Fibroblast of skin of left quadriceps (primary cell): ENCODE measurements at regions not wholly inside any gene's neighbourhood (a gene's known extent, or its start where the extent isn't known, plus 50 kb on each side); places are given as distances from the start of the nearest gene placed in this dataset.

Experiments
- DNase-seq, 2 experiments: peaks; one replicate each; pipeline ENCODE4 v3.0.0-alpha.2; 2013; ENCODE audit warnings: low read depth in 2 of 2

DNA sequence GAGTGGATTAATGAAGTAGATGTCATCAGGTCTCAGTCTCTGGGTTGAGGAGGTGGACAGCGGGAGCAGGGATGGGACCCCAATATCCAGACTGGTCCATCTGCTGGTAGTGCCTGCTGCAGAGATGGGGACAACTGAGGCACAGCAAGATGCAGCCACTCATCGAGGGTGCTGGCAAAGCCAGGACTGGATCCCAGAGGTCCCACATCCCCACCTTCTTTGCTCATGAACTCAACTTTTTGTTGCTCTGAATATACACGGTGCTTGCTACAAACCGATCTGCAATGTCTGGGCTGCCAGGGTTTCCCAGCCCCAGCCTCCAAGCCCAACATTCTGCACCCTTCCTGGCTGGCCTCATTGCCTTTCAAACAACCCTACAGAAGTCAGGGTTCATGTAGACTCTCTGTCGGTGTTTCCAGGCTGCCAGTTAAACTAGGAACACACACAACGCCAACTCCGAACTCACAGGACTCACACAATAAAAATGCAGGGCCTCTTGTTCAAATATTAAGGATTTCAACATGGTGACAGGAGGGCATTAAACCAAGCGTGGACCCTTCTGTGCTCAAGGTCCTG is 168.2 kb downstream of the MN1 start:
- DNase-seq: no peak

DNA sequence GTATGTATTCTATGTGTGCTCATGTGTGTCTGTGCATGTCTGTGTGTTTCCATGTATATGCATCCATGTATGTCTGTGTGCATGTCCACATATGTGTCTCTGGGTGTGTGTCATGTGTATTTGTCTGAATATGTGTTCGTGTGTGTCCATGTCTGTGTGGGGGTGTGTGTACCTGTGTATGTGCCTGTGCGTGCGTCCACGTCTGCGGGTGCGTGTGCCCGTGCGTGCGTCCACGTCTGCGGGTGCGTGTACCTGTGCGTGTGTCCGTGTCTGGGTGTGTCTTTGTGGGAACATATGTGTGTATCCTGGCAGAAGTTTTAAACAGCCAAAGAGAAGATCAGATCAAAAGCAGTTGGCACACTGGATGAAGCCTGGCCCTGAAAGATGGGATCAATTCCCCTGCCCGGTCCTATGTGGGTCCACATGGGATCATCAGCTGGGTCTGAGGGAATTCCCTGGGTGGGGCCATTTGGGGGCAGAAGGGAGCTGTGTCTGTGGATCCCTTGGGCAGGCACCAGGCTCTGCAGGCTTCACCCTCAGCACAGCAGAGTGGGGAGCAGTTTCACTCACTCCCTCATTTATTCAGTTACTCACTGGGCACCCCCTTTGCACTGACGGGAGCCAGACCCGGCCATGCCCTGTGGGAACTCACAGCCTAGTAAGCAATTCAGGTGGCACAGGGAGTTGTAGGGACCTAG is 167.4 kb downstream of the MN1 start:
- no peak for DNase-seq

DNA sequence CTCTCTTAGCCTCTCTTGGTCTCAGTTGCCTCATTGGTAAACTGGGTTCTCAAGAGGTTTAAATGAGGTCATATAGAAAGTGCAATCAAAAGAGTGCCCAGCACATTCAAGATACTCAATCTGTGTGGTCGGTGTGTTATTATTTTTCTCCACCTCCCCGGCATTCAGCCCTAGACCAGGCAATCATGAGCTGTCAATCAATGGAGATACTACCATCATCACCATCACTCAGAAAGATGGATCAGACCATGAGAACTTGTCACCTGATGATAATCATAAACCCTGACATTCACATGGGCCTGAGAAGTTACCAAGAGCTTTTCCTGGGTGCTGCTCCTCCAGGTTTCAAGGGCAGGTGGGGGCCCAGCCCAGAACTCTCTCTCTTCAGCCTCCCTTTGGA is 166.1 kb downstream of the MN1 start:
- no peak for DNase-seq

DNA sequence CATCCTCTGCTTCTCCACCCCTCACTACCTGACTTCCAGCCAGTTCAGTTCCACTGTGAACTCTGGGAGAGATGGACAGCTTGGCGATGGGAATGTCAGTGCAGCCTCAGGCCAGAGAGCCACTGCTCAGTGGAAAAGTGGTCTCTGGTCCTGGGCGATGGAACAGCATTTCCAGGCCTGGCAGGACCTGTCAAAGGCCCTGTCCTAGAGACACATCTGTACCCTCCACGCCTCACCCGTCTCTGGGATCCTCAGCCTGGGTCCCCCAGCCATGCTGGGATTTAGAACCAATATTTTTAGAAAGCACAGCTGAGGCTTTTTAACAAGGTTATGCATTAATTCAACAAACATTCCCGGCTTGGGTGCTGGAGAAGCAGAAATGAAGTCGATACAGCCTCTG is 165.7 kb downstream of the MN1 start:
- no peak for DNase-seq

DNA sequence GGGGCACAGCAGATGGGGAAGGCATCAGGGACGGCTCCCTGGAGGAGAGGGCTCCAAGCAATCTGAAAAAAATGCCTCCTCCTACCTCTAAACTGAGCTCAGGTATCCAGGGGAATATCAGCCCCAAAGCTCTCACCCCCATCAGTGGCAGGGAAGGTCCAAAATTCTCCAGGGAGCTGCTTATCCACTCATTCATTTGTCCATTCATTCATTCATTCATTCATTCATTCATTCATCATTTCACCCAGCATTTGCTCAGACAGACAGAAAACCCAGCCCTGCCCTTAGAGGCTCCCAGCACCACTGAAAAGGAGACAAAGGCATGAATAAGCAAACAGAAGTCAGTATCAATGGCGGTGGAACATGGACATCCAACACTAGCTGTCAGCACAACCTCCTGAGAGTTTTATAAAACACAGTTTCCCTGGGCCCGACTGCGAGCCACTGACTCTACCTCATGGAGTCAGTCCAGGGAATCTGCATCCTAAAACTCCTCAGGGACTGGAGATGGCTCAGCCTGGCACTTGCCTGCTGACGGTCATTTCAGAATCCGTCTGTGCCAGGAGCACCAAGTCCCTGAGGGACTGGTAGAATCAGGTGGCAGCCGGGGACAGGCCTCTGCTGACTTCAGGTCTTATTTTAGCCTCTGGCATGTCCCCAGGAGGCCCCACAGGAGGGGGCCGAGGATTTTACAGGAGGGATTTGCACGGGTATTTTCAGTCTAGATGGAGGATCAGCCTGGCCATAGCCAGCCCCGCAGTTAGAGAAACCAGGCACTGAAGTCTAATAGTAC is 164.6 kb downstream of the MN1 start:
- no peak for DNase-seq

DNA sequence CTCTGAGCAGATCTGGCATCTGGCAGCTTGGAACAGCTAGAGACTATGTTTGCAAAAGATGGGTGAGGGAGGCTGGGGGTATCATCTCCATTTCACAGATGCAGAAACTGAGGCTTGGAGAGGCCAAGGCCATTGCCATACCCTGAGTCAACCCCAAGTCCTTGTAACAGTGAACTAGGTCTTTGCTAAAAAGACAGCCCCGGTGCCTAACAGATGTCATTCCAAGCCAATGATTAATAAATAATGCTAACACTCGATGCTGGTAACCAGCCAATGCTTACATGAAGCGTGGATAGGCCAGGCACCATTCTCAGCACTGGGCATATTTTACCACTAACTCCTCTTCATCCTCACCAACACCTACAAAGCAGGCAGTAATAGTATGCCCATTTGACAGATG is 164.0 kb downstream of the MN1 start:
- DNase-seq: peak; percentile 23 to 32

DNA sequence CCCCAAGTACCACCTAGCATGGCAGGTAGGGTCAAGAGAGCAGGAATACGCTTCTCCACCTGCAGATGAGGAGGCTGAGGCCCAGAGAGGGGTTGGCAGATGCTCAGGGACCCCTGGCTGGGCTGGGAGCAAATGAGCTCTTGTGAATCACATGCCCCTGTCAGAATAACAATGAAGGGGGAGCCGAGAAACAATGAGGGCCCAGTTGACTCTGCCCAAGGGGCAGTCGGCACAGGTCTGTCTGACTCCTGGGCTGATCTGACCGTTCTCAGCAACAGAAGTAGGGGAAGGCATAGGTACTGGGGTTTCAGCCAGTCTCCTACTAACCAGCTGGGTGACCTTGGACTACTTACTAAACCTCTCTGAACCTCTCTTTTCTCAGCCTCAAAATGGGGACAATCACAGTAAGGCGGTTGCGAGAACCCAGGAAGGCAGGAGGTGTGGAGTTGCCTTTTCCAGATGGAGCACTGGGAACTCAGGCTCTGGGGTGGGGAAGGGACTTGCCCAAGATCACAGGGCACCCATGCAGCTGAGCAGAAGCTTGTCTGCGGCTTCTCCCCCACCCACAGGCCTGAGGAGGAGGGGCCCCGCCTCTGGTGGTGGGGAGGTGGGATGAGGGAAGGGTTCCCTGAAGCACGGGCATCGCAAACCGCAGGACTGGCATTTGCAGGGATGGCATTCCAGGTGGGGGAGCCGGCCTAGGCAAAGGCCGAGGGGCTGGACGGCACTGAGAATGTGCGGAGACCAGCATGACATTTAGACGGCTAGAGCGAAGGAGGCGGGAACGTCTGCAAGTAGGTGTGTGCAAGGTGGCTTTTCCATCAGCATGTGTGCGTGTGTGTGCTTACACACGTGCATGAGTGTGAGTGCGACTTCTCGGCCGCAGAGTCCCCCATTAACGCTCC is 163.0 kb downstream of the MN1 start:
- DNase-seq: no peak

DNA sequence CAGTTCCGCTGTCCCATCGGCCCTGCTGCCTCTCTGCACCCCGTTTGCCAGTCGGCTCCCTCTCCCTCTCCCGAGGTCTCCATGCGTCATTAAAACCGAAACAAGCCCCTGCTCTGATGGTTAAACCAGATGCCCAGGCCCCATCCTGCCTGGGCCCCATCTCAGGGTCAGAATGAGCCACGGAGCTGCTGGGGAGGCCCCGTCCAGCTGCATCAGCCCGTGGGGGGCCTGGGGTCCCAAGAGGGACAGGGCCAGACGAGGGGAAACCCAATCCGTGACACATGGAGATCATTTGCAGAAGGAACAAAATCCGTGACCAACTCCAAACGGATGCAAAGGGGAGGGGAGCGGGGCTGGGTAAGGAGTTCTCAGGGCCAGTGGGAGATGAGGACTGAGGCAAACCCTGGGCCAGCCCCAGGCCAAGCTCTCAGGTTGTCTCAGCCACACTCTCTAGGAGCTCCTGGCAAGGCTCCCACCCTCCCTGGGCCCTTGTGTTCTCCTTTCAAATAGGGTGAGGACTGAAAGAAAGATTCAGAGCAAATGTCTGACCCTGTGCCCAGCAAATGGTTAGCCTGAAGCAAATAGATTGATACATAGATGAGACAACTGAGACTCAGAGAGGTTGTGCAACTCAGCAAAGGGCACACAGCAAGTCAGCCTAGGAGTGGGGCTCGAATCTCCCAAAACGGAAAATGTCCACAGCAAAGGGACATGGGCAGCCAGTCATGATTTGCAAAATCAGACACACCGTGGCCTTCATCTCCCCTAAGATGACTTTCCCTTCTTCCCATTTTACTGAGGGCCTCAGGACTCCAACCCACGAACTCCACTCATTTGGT is 162.1 kb downstream of the MN1 start:
- no peak for DNase-seq

DNA sequence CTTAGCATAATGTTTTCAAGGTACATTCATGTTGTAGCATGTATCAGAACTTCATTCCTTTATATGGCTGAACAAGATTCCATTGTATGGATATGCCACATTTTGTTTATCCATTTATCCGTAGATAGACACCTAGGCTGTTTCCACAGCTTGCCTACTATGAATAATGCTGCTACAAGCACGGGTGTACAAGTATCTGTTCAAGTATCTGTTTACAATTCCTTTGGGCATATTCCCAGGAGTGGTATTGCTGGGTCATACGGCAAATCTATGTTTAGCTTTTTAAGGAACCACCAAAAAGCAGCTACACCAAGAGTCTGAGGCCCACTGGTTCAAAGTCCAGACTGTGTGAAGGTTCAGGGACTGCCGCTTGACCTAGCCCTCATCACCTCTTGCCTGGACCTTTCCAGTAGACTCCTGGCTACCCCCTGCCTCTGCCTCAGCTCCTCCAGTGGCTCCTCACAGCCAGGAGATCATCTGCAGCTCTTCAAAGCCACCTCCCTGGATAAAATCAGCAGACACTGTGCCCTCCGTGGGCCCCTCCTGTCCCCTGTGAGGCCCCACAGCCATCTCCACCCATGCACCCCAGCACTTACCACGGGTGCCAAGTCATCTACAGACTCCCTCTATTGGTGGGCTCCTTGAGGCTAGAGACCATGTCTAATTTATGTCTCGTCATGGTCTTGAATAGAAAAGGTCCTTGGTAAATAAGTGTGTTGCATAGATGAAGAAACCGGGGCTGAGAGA is 160.3 kb downstream of the MN1 start:
- no peak for DNase-seq

DNA sequence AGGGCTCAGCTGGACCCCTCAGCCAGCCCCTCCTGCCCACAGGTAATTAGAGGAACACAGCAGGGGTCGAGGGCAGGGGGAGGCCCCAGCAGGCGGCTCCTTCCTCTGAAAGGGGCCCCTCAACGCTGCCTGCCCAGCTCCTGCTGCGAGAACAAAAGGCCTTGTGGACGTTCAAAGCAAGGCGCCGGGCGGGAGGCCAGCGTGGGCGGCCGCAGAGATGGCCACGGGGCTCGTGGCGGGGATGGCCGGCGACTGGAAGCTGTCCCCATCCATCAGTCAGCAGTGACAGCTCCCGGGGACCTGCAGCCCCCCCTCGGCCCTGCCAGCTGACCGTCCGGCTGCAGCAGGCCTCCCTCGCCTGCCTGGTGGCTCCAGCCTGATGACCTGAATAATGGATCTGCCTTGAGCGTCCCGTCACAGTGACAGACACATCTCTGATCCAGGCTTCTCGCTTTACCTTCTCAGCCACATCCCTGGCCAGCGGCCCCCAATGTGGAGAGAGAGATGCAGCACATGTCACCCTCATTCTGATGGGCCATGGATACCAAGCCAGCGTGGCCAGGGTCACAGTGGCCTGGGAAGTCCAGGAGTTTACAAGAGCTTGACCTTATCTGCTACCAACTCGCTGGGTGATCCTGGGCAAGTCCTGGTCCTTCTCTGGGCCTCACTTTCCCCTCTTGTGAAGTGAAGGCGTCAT is 159.3 kb downstream of the MN1 start:
- no peak for DNase-seq

DNA sequence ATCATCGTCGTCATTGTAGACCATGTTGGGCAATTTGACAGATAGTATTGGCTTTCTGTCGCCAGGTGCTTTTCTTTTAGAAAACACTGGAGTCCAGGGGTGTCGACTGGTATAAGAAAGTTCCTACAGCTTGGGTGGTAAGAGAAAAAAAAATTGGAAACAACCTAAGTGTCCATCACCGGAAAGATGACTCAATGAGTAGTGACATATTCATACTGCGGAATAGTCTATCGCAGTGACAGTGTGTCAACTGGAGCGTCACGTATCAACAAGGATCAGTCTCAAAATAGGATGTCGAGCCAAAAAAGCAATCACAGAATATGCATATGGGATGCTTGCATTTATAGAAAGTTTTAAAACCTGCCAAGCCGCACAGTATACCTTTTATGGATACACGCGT is 157.6 kb downstream of the MN1 start:
- no peak for DNase-seq

DNA sequence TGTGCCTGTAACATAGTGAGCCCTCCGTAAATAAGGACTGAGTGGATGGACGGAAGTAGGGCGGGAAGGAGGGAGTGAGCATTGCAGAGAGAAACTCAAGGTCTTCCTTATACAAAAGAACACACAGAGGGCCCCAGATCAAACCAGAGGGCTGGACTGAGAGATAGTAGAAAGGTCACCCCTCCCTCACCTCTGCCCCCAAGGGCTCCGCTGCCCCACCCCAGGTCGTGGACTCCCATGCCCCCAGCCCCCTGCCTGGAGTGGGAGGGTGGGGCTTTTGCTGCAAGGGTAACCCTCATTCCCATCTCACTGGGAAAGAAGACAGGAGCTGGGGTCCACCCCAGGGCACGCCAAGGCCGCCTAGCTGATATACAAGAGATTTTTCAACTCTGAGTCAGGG is 157.0 kb downstream of the MN1 start:
- DNase-seq: no peak

DNA sequence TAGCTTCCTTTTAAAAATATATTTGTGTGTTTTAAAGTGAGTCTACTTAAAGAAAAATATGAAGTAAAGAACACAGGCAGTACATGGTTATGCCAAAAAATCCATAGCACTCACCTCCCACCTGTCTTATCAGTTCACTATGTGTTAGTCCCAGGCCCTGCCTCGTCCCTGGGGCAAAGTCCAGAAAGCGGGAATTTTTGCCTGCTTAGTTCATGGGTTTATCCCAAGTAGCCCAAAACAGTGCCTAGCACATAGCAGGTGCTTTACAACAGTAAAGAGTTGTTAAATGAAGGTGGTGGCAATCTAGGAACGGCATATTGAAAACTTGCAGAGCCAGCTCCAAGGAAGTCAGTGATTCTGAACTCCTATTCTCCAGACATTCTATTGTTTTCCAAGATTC is 154.0 kb downstream of the MN1 start:
- no peak for DNase-seq

DNA sequence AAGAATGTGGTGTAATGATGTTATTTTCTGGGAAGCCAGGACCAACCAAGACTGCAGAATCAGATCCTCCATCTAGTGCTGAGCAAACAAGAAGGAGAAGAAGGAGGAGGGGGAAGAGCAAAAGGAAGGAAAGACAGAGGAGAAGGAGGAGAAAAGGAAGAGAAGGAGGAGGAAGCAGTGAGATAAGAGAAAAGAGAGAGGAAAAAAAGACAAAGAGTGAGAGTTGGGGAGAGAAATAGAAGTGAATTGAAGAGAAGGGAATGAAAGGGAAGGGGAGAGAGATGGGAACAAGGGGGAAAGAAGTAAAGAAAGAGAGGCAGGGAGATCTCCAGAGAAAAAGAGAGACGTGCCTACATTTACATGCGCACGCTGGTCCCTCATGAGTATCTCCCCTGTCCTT is 153.5 kb downstream of the MN1 start:
- DNase-seq: no peak

DNA sequence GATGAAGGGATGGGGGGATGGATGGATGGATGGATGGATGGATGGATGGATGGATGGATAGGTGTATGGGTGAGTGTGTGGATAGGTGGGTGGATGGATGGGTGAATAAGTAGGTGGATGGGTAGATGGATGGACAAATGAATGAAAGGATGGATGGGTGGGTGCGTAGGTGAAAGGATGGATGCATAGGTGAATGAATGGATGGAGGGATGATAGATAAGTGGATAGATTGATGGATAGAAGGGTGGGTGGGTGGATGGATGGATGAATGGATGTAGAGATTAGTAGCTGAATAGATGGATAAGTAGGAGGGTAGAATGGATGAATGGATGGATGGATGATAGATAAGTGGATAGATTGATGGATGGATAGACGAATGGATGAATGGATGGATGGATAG is 152.7 kb downstream of the MN1 start:
- no peak for DNase-seq

DNA sequence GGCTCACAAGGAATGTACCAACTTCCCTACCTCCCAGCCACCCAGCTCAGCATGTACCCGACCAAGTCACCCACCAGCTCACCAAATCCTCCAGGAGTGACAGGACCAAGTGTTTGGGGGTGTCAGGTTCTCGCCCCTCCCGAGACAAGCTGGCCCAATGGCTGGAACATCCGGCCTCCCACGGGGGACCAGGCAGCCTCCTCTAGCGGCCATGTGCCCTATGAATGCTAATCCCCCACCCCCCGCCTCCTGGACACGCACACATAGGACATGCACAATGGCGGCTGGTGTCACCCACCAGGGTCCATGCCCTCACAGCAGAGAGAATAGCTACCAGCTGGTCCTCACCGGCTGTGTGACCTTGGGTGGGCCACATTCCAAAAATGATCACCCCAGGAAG is 151.0 kb downstream of the MN1 start:
- DNase-seq: no peak

DNA sequence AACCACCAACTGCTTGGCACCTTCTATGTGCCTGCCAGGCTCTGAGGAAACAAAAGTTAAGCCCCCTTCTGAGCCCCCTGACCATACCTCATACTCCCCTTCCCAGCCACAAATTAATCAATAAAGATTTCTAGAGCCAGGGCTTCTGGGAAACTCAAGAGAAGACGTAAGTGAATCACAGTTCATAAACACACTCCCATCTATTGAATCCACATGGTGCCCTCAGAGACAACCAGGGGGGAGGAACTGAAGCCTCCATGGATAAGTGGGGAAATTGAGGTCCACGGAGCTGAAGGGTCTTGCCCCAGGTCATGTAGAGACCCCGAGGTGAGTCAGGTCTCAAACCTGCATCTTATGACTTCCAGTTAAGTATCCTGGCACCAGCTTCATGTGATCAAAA is 150.6 kb downstream of the MN1 start:
- no peak for DNase-seq

DNA sequence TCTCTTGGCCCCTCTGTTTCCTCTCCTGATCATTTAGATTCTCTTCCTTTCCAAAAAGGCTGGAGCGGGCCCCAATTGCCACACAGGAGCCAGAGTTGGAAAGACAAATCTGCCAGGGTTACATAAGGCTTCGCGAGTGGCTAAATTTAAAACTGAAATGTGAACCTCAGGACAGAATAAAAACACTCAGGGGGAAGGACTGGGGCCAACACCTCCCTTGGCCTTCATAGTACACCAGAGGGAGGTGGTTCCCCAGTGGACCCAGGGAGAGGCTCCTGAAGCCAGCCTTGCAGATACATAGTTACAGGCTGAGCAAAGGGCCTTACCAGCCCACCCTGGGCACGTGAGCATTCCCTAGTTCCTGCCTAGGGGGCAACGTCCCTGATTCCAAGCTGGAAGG is 150.1 kb downstream of the MN1 start:
- DNase-seq: no peak

DNA sequence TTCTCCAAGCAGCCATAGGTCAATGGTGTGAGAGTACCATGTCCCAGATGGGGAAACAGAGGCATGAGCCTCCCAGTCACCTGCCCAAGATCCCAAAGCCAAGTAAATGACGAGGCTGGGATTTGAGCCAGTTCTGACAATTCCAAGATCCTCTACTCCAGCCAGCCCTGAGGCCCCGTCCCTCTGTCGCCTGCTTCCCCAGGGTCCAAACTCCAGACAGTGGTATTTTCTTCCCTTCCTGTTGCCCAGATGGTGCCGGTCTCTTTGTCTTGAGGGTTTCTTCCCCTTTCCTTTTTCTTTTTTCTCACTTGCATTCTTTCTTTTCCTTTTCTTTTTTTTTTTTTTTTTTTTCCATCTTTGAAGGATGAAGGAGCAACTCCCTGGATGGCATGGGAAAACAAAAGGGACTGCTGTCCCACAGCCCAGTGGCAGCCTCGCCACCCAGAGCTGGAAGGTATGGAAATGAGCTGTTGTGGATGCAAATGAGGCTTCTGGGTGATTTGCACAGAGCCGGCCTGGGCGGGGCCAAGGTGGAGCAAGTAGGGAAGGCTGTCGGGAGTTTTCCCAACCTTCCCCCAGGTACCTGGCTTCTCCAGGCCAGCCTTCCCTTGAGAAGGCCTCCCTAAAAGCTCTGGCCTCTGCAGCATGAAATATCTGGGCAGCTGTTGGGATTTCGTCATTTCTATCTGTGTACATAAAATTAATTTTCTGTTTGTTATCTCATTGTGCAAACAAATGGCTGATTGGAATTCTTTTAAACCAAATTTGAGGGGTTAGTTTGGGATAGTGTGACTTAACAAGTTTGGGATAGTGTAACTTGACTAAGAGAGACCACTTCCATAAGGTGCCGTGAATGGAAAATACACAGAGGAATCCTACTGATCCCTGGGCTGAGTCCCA is 146.8 kb downstream of the MN1 start:
- DNase-seq: no peak
